C4-2B (cell line): ENCODE measurements at regions not wholly inside any gene's neighbourhood (a gene's known extent, or its start where the extent isn't known, plus 50 kb on each side); places are given as distances from the start of the nearest gene placed in this dataset.

ENCODE experiments used
- ZFX ChIP-seq: fragments of 450-650 bp; IDR thresholded peaks from 2 replicates; pipeline ENCODE4 v1.6.1; 2017
- TF ChIP-seq, protein P1 (sequence below): fragments of 450-650 bp; conservative IDR thresholded peaks from 2 replicates; pipeline ENCODE4 v1.5.1; 2017; ENCODE audit warnings: mild to moderate bottlenecking

DNA sequence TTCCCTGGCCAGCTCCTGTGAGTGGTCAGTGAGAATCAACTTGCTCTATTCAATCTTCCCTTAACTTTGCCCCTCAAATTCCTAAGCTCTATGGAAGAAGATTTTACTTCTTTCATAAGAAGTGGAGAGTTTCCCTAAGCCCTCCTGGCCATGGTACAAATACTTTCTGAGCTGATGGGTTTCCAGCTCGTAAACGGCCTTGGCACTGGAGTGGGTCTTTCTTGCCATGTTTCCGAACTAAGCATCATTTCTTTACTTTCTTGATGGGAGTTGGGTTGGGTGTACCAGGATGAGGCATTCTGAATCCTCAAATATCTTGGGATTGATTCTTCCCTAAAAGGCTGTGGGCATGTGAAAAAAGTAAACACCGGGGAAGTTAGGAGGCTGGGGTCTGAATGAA lies 72.5 kb downstream of the ACKR3 start:
- TF ChIP-seq, protein P1, sequence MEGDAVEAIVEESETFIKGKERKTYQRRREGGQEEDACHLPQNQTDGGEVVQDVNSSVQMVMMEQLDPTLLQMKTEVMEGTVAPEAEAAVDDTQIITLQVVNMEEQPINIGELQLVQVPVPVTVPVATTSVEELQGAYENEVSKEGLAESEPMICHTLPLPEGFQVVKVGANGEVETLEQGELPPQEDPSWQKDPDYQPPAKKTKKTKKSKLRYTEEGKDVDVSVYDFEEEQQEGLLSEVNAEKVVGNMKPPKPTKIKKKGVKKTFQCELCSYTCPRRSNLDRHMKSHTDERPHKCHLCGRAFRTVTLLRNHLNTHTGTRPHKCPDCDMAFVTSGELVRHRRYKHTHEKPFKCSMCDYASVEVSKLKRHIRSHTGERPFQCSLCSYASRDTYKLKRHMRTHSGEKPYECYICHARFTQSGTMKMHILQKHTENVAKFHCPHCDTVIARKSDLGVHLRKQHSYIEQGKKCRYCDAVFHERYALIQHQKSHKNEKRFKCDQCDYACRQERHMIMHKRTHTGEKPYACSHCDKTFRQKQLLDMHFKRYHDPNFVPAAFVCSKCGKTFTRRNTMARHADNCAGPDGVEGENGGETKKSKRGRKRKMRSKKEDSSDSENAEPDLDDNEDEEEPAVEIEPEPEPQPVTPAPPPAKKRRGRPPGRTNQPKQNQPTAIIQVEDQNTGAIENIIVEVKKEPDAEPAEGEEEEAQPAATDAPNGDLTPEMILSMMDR: no peak
- TF ChIP-seq ZFX: no peak
